ENCODE measurements at regions not wholly inside any gene's neighbourhood (a gene's known extent, or its start where the extent isn't known, plus 50 kb on each side); places are given as distances from the start of the nearest gene placed in this dataset.
A peak's percentile ranks its signal among the peaks of the same experiment; 100 is the strongest.

DNA sequence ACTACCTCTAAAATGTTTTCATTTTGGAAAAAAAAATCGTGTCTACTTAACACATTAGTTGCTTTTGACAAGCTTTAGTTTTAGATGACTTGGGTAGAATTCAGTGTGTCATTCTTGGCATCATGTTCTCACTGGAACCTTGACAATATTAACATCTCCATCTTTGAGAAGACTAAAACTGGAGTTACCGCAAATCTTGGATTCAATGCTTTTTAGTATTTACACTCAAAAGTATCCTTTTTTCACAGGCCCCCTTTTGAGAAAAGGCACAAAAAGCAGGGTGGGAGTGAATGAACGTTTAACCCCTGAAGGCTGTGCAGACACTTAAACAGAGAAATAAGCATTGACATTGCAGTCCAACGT is 549.1 kb downstream of the CSNK1G3 start:
- ATAC-seq (no peak), DNase-seq (no peak)
- H3K4me3 Mint-ChIP-seq: no peak overlapping the region
- H3K4me1 Mint-ChIP-seq: peaks cover 9% of the 10 kb centered on the region
- H3K9me3 Mint-ChIP-seq: peaks cover 4% of the 10 kb centered on the region
- H3K27me3 Mint-ChIP-seq: no peaks in the 10 kb centered on the region
- no peak overlapping the region for H3K27ac Mint-ChIP-seq
- H3K36me3 Mint-ChIP-seq (ENCODE audit: low read depth): no peaks in the 10 kb centered on the region

DNA sequence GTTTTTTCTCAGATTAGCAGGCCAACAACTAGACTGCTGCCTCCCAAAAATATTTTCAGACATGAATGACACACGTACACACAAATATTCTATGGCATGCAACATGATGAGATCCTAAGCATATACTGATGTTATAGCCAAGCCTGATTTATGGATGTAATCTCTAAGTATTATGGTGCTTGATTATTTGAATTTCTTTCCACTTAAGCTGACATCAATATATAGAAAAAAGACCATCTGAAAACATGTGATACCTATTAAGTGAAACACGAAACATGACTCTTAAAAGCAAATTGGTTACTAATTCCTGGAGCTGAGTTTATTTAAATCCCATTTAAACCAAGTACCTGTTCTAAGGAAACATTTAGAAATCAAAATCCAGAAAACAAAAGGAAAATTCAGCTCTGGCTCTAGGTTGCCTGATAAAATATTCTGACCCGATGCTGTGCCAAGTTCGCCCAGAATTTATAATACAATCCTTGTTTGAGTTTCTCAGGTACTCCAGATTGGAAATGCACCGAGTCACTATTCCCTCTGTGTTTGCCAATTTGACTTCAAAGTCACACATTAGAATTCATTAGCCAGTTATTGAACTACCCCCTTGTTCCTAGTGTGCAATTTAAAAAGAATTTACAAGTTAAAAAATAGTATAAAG is 548.6 kb downstream of the CSNK1G3 start:
- DNase-seq: no peak
- ATAC-seq: no peak
- Mint-ChIP-seq H3K9me3 (peaks cover 4% of the 10 kb centered on the region), H3K4me1 (peaks cover 9% of the 10 kb centered on the region), H3K27ac (no peak overlapping the region), H3K4me3 (no peak overlapping the region), H3K27me3 (no peaks in the 10 kb centered on the region), H3K36me3 (ENCODE audit: low read depth) (no peaks in the 10 kb centered on the region)

DNA sequence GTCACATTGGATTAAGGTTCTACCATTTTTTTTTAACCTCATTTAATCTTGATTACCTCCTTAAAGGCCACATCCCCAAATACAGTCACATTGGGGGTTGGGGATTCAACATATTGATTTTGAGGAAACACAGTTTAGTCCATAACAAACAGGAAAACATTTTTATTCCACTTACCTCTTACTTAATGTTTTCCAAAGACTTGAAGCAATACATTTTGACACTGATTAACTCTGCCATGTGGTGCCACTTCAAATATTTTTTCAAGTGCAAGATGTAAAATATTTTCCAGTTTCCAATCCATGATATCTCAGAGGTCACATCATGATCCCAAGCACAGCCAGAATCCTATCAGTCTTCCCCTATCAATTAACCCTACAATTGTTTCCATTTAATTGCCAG is 548.0 kb downstream of the CSNK1G3 start:
- DNase-seq (no peak), ATAC-seq (no peak)
- Mint-ChIP-seq H3K27me3 (no peaks in the 10 kb centered on the region), H3K4me1 (peaks cover 9% of the 10 kb centered on the region), H3K9me3 (peaks cover 4% of the 10 kb centered on the region), H3K4me3 (no peak overlapping the region), H3K27ac (no peak overlapping the region), H3K36me3 (ENCODE audit: low read depth) (no peaks in the 10 kb centered on the region)

DNA sequence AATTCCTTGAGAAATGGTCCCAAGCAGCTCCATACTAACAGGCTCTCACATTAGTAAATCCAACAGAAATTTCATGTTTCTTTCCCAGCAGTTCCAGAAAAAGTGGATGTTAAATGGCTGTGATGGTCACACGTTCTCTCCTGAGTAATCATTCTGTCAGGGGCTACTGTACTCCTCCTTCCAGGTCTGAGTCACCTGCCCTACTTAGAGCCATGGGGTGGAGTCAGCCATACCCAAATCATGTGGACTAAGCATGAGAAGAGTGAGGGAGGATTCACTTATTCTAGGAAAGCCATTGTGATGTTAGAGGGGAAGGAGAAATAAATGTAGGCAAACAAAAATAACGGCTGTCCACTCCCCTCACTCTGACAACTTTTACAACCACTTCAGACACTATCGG is 547.2 kb downstream of the CSNK1G3 start:
- no peak overlapping the region for H3K27ac Mint-ChIP-seq
- no peaks in the 10 kb centered on the region for H3K27me3 Mint-ChIP-seq
- no peaks in the 10 kb centered on the region for H3K9me3 Mint-ChIP-seq
- H3K36me3 Mint-ChIP-seq (ENCODE audit: low read depth): no peaks in the 10 kb centered on the region
- no peak for ATAC-seq
- no peak for DNase-seq
- H3K4me3 Mint-ChIP-seq: no peak overlapping the region
- peaks cover 9% of the 10 kb centered on the region for H3K4me1 Mint-ChIP-seq

DNA sequence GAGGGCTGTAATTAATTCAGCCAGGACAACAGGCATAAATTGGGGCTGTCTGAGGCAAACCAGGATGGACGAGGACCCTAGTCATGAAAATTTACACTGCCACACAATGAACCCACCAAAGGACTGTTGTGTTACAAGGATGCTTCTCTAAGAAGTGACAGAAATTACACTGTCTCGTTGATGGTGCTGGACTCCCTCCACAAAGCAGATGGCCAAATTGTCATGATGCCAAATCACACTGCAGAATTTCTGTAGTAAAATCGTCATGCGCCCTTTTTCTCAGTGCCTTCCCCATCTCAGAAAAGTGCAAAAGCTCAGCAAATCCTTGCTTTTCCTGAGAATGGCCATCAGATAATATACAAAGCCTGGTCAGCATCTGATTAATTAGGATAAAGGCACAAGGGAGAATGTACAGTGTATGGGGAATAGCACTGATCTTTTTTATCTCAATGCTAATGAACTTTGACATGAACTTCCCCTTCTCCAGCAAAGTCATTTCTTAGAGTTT is 545.8 kb downstream of the CSNK1G3 start:
- no peaks in the 10 kb centered on the region for H3K9me3 Mint-ChIP-seq
- no peak overlapping the region for H3K4me3 Mint-ChIP-seq
- no peak overlapping the region for H3K27ac Mint-ChIP-seq
- no peaks in the 10 kb centered on the region for H3K27me3 Mint-ChIP-seq
- no peaks in the 10 kb centered on the region for H3K36me3 Mint-ChIP-seq (ENCODE audit: low read depth)
- no peak for DNase-seq
- H3K4me1 Mint-ChIP-seq: peaks cover 9% of the 10 kb centered on the region
- no peak for ATAC-seq

DNA sequence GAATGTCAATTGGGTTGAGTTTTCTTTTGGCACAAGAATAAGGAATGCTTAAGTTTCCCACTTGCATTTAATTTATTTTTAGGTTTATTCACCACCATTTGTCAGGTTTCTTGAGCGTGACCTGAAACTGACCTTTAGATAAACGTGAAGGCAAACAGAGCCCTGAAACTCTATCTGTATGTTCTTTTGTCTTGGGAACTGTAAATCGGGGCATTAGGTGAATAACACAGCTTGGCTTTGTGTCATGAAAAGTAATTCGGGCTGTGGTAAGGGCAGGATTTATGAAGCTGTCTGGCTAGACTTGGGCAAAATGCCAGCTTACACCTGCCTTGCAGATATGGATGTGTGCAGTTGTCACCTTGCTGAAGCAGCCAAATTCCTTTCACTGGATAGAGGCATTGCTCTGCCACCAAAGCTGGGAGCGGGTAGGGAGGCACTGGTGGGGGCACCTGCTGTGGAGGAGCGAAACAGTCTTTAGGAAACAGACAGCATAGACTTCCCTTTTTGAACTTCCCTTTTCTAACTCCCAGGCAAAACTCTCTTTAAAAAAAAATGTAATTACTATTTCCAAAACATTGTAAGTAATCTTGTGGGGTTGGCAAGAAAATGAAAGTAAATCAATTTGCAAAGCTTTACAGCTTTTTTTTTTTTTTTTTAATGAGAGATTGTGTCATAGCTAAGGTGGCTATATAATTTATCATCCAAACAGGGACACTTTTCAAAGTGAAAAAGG is 545.2 kb downstream of the CSNK1G3 start:
- DNase-seq: peak; percentile 6
- H3K27ac Mint-ChIP-seq: peak overlapping the region; percentile 29
- H3K27me3 Mint-ChIP-seq: no peaks in the 10 kb centered on the region
- H3K4me3 Mint-ChIP-seq: peak overlapping the region; percentile 15
- ATAC-seq: peak; percentile 36
- H3K4me1 Mint-ChIP-seq: peaks cover 9% of the 10 kb centered on the region
- H3K36me3 Mint-ChIP-seq (ENCODE audit: low read depth): no peaks in the 10 kb centered on the region
- H3K9me3 Mint-ChIP-seq: no peaks in the 10 kb centered on the region

- no peak for DNase-seq
- Mint-ChIP-seq H3K27ac (no peak overlapping the region), H3K9me3 (no peaks in the 10 kb centered on the region), H3K36me3 (ENCODE audit: low read depth) (no peaks in the 10 kb centered on the region), H3K4me3 (no peak overlapping the region), H3K4me1 (peaks cover 9% of the 10 kb centered on the region), H3K27me3 (no peaks in the 10 kb centered on the region)
- ATAC-seq: no peak
Observed at GRCh38 chr5:124056326-124056990, 544.5 kb downstream of the CSNK1G3 start.

GRCh38 chr5:124055751-124056150 is 543.8 kb downstream of the CSNK1G3 start:
- Mint-ChIP-seq H3K4me1 (peaks cover 9% of the 10 kb centered on the region), H3K27ac (no peak overlapping the region)

GRCh38 chr5:124054564-124054963 is 542.6 kb downstream of the CSNK1G3 start:
- H3K9me3 Mint-ChIP-seq: no peaks in the 10 kb centered on the region
- H3K27me3 Mint-ChIP-seq: no peaks in the 10 kb centered on the region
- ATAC-seq (no peak), DNase-seq (no peak)
- no peak overlapping the region for H3K4me3 Mint-ChIP-seq
- H3K36me3 Mint-ChIP-seq (ENCODE audit: low read depth): no peaks in the 10 kb centered on the region
- peaks cover 9% of the 10 kb centered on the region for H3K4me1 Mint-ChIP-seq
- no peak overlapping the region for H3K27ac Mint-ChIP-seq

More at GRCh38 chr5:124055751-124056150, 543.8 kb downstream of the CSNK1G3 start:
- ATAC-seq: no peak
- no peak overlapping the region for H3K4me3 Mint-ChIP-seq
- H3K27me3 Mint-ChIP-seq: no peaks in the 10 kb centered on the region
- DNase-seq: no peak
- H3K9me3 Mint-ChIP-seq: no peaks in the 10 kb centered on the region
- H3K36me3 Mint-ChIP-seq (ENCODE audit: low read depth): no peaks in the 10 kb centered on the region

DNA sequence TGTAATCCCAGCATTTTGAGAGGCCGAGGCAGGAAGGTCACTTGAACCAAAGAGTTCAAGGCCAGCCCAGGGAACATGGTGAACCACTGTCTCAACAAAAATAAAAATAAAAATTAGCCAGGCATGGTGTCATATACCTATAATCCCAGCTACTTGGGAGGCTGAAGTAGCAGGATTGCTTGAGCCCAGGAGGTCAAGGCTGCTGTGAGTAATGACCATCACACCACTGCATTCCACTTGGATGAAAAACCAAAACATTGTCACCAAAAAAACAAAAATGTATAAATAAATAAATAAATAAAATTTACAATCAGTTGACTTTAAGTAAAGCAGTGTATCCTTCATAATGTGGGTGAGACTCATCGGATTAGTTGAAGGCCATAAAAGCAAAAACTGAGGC is 541.4 kb downstream of the CSNK1G3 start:
- Mint-ChIP-seq H3K9me3 (no peaks in the 10 kb centered on the region), H3K4me1 (peaks cover 8% of the 10 kb centered on the region), H3K27me3 (no peaks in the 10 kb centered on the region), H3K4me3 (no peak overlapping the region), H3K27ac (no peak overlapping the region), H3K36me3 (ENCODE audit: low read depth) (no peaks in the 10 kb centered on the region)
- ATAC-seq (no peak), DNase-seq (no peak)

DNA sequence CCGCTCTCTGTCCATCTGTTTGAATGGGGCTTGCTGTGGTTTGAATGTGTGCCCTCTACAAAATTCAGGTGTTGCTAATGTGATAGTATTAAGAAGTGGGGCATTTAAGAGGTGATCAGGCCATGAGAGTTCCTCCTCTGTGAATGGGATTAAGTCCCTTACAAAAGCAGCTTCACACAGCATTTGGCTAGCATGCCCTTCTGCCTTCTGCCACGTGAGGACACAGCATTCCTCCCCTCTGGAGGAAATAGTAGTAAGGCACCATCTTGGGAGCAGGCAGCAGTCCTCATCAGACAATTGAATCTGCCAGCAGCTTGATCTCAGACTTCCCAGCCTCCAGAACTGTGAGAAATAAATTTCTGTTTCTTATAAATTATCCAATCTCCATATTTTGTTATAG is 540.2 kb downstream of the CSNK1G3 start:
- H3K4me3 Mint-ChIP-seq: no peak overlapping the region
- H3K27me3 Mint-ChIP-seq: no peaks in the 10 kb centered on the region
- H3K27ac Mint-ChIP-seq: no peak overlapping the region
- H3K9me3 Mint-ChIP-seq: no peaks in the 10 kb centered on the region
- ATAC-seq: no peak
- no peaks in the 10 kb centered on the region for H3K36me3 Mint-ChIP-seq (ENCODE audit: low read depth)
- peaks cover 5% of the 10 kb centered on the region for H3K4me1 Mint-ChIP-seq
- no peak for DNase-seq

DNA sequence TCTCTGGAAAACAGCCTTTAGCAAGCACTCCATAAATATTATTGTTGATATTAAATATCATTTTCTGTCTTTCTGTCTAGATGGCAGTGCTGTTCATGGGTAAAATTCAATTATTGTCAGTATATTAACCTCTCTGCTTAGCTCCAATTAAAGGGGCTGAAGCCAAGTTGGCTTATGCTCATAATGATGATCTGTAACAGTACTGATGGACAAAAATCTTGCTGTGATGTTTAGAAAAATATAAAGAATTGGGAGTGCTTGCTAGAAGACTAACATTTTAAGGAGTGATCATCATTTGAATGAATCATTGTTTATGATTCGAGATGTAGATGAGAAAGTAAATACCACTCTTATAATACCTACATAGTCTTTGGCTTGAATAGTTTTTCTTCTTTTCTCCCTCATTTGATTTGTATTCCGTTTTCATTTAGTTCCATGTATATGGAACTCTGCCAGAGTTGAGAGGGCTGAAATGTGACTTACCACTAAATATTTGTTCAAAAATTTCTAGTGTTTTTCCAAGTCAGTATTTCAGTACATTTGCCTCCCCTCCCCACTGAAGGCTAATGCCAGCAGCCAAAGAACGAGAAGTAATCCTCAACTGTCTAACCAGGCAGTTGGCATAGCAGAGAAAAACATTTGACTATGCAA is 538.3 kb downstream of the CSNK1G3 start:
- no peak for ATAC-seq
- no peak for DNase-seq
- H3K27me3 Mint-ChIP-seq: no peaks in the 10 kb centered on the region
- H3K36me3 Mint-ChIP-seq (ENCODE audit: low read depth): no peaks in the 10 kb centered on the region
- H3K9me3 Mint-ChIP-seq: no peaks in the 10 kb centered on the region
- H3K4me1 Mint-ChIP-seq: no peaks in the 10 kb centered on the region
- no peak overlapping the region for H3K4me3 Mint-ChIP-seq
- no peak overlapping the region for H3K27ac Mint-ChIP-seq

DNA sequence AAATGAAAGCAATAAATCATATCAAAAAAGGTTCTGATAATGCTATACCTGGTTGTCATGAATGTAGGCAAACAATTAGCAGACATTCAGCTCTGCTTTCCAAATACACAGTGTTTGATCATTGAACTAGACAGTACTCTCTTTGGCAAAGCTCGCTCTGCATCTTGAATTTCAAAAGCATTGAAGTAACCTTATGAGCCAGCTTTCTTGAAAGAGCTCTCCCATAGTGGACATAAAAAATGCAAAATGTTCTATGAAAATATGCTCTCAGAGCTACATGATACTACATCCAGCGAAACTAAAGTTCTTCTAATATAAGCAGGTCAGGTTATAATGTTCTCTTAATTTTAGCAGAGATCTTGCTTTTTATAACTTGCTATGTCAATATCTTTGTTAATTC is 533.4 kb downstream of the CSNK1G3 start:
- Mint-ChIP-seq H3K9me3 (peaks cover under 1% of the 10 kb centered on the region), H3K27me3 (no peaks in the 10 kb centered on the region), H3K36me3 (ENCODE audit: low read depth) (no peaks in the 10 kb centered on the region), H3K27ac (no peak overlapping the region), H3K4me3 (no peak overlapping the region), H3K4me1 (no peaks in the 10 kb centered on the region)
- DNase-seq (no peak), ATAC-seq (no peak)

DNA sequence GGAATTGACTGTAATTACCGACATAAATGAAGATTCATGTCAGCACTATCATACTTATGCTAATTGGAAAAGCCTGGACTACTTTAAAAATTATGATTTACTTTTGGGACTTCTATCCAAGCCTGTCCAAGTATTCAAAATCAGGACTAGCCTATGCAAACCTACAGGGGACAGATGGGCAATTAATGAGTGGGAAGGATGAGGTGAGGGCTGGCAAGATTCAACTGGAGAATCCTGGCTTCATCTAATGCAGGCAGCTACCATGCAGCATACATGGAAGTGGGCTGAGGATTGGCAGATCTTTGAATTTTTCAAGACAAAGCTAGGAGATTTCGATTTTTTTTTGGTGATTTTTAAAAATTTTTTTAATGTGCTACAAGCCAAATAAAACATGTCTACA is 532.6 kb downstream of the CSNK1G3 start:
- peaks cover 4% of the 10 kb centered on the region for H3K9me3 Mint-ChIP-seq
- H3K36me3 Mint-ChIP-seq (ENCODE audit: low read depth): no peaks in the 10 kb centered on the region

DNA sequence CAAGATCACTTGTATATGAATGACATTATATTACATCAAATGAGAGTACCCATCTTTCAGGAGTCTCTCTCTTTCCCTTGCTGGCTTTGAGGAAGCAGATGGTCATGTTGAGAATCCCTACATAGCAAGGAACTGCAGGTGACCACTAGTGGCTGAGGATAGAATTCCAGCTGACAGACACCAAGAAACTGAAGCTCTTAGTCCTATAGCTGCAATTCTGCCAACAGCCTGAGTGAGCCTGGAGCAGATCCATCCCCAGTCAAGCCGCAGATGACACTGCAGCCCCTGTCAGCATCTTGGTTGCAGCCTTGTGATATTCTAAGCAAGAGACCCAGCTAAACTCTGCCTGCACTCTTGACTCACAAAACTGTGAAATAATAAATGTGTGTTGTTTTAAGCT is 531.5 kb downstream of the CSNK1G3 start:
- H3K4me1 Mint-ChIP-seq: no peaks in the 10 kb centered on the region
- H3K4me3 Mint-ChIP-seq: no peak overlapping the region
- H3K9me3 Mint-ChIP-seq: peaks cover 4% of the 10 kb centered on the region
- DNase-seq (no peak), ATAC-seq (no peak)
- H3K36me3 Mint-ChIP-seq (ENCODE audit: low read depth): no peaks in the 10 kb centered on the region
- no peak overlapping the region for H3K27ac Mint-ChIP-seq
- H3K27me3 Mint-ChIP-seq: no peaks in the 10 kb centered on the region

More for the DNA sequence above, 532.6 kb downstream of the CSNK1G3 start:
- H3K4me3 Mint-ChIP-seq: no peak overlapping the region
- ATAC-seq (no peak), DNase-seq (no peak)
- no peak overlapping the region for H3K27ac Mint-ChIP-seq
- no peaks in the 10 kb centered on the region for H3K27me3 Mint-ChIP-seq
- no peaks in the 10 kb centered on the region for H3K4me1 Mint-ChIP-seq
